Stomach (tissue), 4 donors: ENCODE measurements at regions not wholly inside any gene's neighbourhood (a gene's known extent, or its start where the extent isn't known, plus 50 kb on each side); places are given as distances from the start of the nearest gene placed in this dataset.

Source experiments
- EP300 ChIP-seq: sonication (generic); formaldehyde crosslinking; IDR thresholded peaks from one replicate; pipeline ENCODE4 v1.6.1; 2017; ENCODE audit warnings: antibody characterized with exemption
- TF ChIP-seq, protein P1 (sequence below), 7 experiments: fragments of 450-650 bp in 4 of 7; fragments of 200-600 bp in 3 of 7; sonication (generic) in 3 of 7; IDR thresholded peaks; one replicate each; pipeline ENCODE4 v1.5.1; 2016 to 2019; ENCODE audit warnings: antibody characterized with exemption in 7 of 7, control low read depth in 2 of 7, mild to moderate bottlenecking in 1 of 7

DNA sequence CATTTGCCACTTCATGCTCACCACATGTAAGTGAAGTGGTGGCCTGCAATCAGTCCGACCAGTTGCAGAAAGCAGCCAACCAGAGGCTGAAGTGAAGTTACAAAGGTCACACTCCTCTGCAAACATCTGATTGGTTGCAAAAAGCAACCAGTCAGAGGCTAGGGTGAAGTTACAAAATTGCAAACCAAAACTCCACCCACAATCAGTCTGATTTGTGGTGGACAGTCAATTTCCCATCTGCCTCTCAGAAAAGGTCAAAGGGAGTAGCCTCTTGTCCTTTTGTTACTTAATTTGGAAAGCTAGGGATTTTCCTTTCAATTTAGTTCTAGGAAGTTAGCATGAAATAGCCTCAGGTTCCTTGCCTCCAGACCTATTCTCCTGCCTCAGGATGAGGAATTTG lies 185.0 kb downstream of the UXS1 start:
- TF ChIP-seq, protein P1, sequence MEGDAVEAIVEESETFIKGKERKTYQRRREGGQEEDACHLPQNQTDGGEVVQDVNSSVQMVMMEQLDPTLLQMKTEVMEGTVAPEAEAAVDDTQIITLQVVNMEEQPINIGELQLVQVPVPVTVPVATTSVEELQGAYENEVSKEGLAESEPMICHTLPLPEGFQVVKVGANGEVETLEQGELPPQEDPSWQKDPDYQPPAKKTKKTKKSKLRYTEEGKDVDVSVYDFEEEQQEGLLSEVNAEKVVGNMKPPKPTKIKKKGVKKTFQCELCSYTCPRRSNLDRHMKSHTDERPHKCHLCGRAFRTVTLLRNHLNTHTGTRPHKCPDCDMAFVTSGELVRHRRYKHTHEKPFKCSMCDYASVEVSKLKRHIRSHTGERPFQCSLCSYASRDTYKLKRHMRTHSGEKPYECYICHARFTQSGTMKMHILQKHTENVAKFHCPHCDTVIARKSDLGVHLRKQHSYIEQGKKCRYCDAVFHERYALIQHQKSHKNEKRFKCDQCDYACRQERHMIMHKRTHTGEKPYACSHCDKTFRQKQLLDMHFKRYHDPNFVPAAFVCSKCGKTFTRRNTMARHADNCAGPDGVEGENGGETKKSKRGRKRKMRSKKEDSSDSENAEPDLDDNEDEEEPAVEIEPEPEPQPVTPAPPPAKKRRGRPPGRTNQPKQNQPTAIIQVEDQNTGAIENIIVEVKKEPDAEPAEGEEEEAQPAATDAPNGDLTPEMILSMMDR (IDR thresholded peaks at IDR 0.05), result no peak
- no peak for TF ChIP-seq EP300
